Heart right ventricle (tissue), 16 donors: ENCODE measurements at regions not wholly inside any gene's neighbourhood (a gene's known extent, or its start where the extent isn't known, plus 50 kb on each side); places are given as distances from the start of the nearest gene placed in this dataset.

ENCODE experiments used
- ATAC-seq, 8 donors: fragments of 200-7000 bp; cut with Tn5 transposase; one replicate each; pipeline ENCODE4 v1.9.1; 2020; ENCODE audit warnings: mild to moderate bottlenecking in 8 of 8, moderate library complexity in 8 of 8, moderate number of reproducible peaks in 1 of 8
- DNase-seq, 2 donors: peaks; one replicate each; pipeline ENCODE4 v3.0.0-alpha.2; 2020
- H3K27ac ChIP-seq, 10 donors: fragments of 200-600 bp; sonication (generic) in 2 of 10; one replicate each; pipeline versions ENCODE4 v1.5.0 to v1.8.0; 2020 to 2022; ENCODE audit warnings: mild to moderate bottlenecking in 3 of 10
- H3K27me3 ChIP-seq, 7 donors: fragments of 200-600 bp; one replicate each; pipeline ENCODE4 v1.8.0; 2021 to 2022; ENCODE audit warnings: mild to moderate bottlenecking in 2 of 7
- H3K36me3 ChIP-seq, 9 donors: fragments of 200-600 bp; sonication (generic) in 1 of 9; one replicate each; pipeline versions ENCODE4 v1.5.0 to v1.8.0; 2020 to 2022; ENCODE audit warnings: mild to moderate bottlenecking in 2 of 9
- H3K4me1 ChIP-seq, 9 donors: fragments of 200-600 bp; sonication (generic) in 1 of 9; one replicate each; pipeline versions ENCODE4 v1.5.0 to v1.8.0; 2020 to 2022; ENCODE audit warnings: mild to moderate bottlenecking in 4 of 9
- H3K4me3 ChIP-seq, 10 donors: fragments of 200-600 bp; sonication (generic) in 2 of 10; one replicate each; pipeline versions ENCODE4 v1.5.0 to v1.8.0; 2020 to 2022; ENCODE audit warnings: mild to moderate bottlenecking in 7 of 10, moderate library complexity in 2 of 10
- H3K9me3 ChIP-seq, 11 donors: fragments of 200-600 bp in 10 of 11; sonication (generic) in 2 of 11; one replicate each; pipeline versions ENCODE4 v1.5.0 to v1.8.0; 2013 to 2022; ENCODE audit warnings: mild to moderate bottlenecking in 2 of 11, control low read depth in 1 of 11, moderate library complexity in 1 of 11
- CTCF ChIP-seq, 9 donors: fragments of 200-600 bp; sonication (generic) in 2 of 9; IDR thresholded peaks; one replicate each; pipeline versions ENCODE4 v1.5.0 to v1.8.0; 2021 to 2022; ENCODE audit warnings: antibody characterized with exemption in 9 of 9, mild to moderate bottlenecking in 5 of 9, moderate library complexity in 1 of 9
- WGBS, 2 donors: extraction: QIAGEN DNeasy Blood & Tissue Kit; methylation state at CpG; one replicate each; pipeline ENCODE4 v1.1.7; 2013; ENCODE audit warnings: inconsistent platforms in 1 of 2; 5-methylcytosine and 5-hydroxymethylcytosine counted together
- intact Hi-C, 10 donors: fragments of 100-400 bp; cut with DNase I; formaldehyde crosslinking; loops; one replicate each; pipeline versions ENCODE4 v1.11.1 to v1.14.2; 2022
- donor health status: Arrhythmogenic right ventricular cardiomyopathy.
- donor health status: ischemic (EF 13 %, LVEDD 7.1; RV severe dilation, severe dysfunction).
- donor health status: healthy with polysubstance abuse.
- donor health status: DM: no; HTN: yes; CAD: no.
- donor health status: DM: no; HTN: no; CAD: no.
- donor health status: ischemic (EF 25% LVEDD 6.9; RV normal size, moderate dysfunction).
- donor health status: ischemic (EF 25% LVEDD 5.7; RV mildly dilated, moderate dysfunction).
- donor health status: healthy.
- donor health status: DM: yes; HTN: yes; CAD: no.
- donor health status: Ischemic cardiomyopathy.
- donor health status: ischemic (EF 35%, LVEDD 5.7; RV mildly dilated, moderate dysfunction).
- donor health status: nonischemic (EF 11% LVEDD 7.7; RV severe dilation, severe dysfunction).
- donor health status: DM: yes; HTN: yes; CAD: no.
- donor health status: PGD.
- donor health status: ischemic (EF 29% LVEDD 5.4; RV normal size, mild dysfunction).
- donor health status: nonischemic (EF 23%, LVEDD 6.1; RV moderate dilation, normal function).

GRCh38 chr5:35464757-35465156, 152.9 kb upstream of the SPEF2 start:
- H3K27me3 ChIP-seq, result no peaks in the 10 kb centered on the region
- no peaks in the 10 kb centered on the region for H3K36me3 ChIP-seq
- intact Hi-C loops, result no loop called here
- TF ChIP-seq CTCF (IDR thresholded peaks at IDR 0.05), result no peak
- no peaks in the 10 kb centered on the region for H3K4me1 ChIP-seq
- ATAC-seq, result peak in 1 of 8 donors; percentile 63
- no peak for DNase-seq
- H3K9me3 ChIP-seq, result no peaks in the 10 kb centered on the region
- WGBS, 2 donors, result 38 to 51% methylated on average over 2 of the region's 2 CpGs
- no peak overlapping the region for H3K4me3 ChIP-seq
- no peak overlapping the region for H3K27ac ChIP-seq

DNA sequence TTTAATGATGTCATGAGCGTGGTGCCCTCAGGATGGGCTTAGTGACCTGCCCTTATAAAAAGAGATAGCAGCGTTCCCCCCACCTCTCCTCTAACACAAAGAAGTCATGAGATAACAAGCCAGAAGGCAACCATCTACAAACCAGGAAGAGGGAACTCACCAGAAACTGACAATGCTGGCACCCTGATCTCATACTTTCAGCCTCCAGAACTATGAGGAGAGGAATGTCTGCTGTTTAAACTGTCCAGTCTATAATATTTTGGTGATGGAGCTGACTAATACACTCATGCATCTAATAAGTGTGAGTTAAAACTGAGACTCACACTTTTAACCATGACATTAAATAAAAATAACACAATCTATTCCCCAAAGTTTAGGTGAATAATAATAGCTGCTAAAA, 156.1 kb upstream of the SPEF2 start:
- ATAC-seq (no peak), DNase-seq (no peak)
- 51 to 60% methylated on average over 2 of the region's 2 CpGs for WGBS, 2 donors
- H3K36me3 ChIP-seq, result no peaks in the 10 kb centered on the region
- no peaks in the 10 kb centered on the region for H3K4me1 ChIP-seq
- intact Hi-C loops, result no loop called here
- no peak for TF ChIP-seq CTCF (IDR thresholded peaks at IDR 0.05)
- no peak overlapping the region for H3K4me3 ChIP-seq
- no peak overlapping the region for H3K27ac ChIP-seq
- no peaks in the 10 kb centered on the region for H3K27me3 ChIP-seq
- H3K9me3 ChIP-seq, result peaks cover 0 to 13% (median 0%) of the 10 kb centered on the region in 11 donors

GRCh38 chr5:35458824-35459207, 158.8 kb upstream of the SPEF2 start:
- intact Hi-C loops, result no loop called here
- TF ChIP-seq CTCF (IDR thresholded peaks at IDR 0.05), result no peak
- peak in 1 of 2 donors; percentile 24 for DNase-seq

DNA sequence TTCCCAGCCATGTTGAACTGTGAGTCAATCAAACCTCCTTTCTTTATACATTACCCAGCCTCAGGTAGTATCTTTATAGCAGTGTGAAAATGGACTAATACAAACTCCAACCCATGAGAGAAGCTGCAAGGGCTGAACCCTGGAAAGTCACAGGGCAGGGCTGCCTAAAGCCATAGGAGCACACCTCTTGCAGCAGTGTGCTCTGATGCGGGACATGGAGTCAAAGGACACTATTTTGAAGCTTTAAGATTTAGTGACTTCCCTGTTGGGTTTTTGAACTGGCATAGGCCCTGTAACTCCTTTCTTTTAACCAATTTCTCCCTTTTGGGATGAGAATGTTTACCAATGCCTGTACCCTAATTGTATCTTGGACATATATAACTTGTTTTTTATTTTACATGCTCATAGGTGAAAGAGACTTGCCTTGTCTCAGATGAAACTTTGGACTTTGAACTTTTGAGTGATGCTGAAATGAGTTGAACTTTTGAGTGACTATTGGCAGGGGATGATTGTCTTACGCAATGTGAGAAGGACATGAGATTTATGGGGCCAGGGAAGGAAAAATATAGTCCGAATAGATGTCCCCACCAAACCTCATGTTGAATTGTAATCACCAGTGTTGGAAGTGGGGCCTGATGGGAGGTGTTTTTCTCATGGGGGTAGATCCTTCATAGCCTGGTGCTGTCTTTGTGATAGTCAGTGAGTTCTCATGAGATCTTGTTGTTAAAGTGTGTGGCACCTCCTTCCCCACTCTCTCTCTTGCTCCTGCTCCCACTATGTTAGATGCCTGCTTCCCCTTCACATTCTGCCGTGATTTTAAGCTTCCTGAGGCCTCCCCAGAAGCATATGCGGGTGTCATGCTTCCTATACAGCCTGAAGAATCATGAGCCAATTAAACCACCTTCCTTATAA, 159.5 kb upstream of the SPEF2 start:
- no peak for TF ChIP-seq CTCF (IDR thresholded peaks at IDR 0.05)
- Histone ChIP-seq H3K4me1 (no peaks in the 10 kb centered on the region), H3K27me3 (no peaks in the 10 kb centered on the region), H3K36me3 (no peaks in the 10 kb centered on the region), H3K27ac (no peak overlapping the region), H3K9me3 (peaks cover 0 to 18% (median 0%) of the 10 kb centered on the region in 11 donors), H3K4me3 (no peak overlapping the region)
- no peak for ATAC-seq
- intact Hi-C loops, result no loop called here
- WGBS, 2 donors, result 78% methylated on average over 5 of the region's 5 CpGs
- DNase-seq, result no peak

More at GRCh38 chr5:35458824-35459207, 158.8 kb upstream of the SPEF2 start:
- 11 to 14% methylated on average over 1 of the region's 1 CpG for WGBS, 2 donors
- H3K9me3 ChIP-seq, result peaks cover 0 to 18% (median 0%) of the 10 kb centered on the region in 11 donors
- H3K36me3 ChIP-seq, result no peaks in the 10 kb centered on the region
- no peak overlapping the region for H3K4me3 ChIP-seq
- no peaks in the 10 kb centered on the region for H3K4me1 ChIP-seq
- no peaks in the 10 kb centered on the region for H3K27me3 ChIP-seq
- H3K27ac ChIP-seq, result no peak overlapping the region
- peak in 2 of 8 donors; percentile 55 to 71 for ATAC-seq
